HepG2 (cell line): ENCODE measurements at regions not wholly inside any gene's neighbourhood (a gene's known extent, or its start where the extent isn't known, plus 50 kb on each side); places are given as distances from the start of the nearest gene placed in this dataset.

Source experiments
- ATAC-seq: fragments of 200-7000 bp; cut with Tn5 transposase; 3 replicates; pipeline ENCODE4 v1.9.1; 2020; ENCODE audit warnings: mild to moderate bottlenecking, moderate library complexity
- BruUV-seq: library from RNA; stranded (reverse); fragments of 400-500 nt; replicated peaks from 2 replicates; lab custom pipeline; 2021; lab: Mats Ljungman, UMichigan
- CTCF ChIA-PET: fragments of 300-600 bp; formaldehyde crosslinking; extraction: SDS; loops from one replicate; lab custom pipeline; 2021; ENCODE audit warnings: low total read pairs, inconsistent platforms, low intra/inter-chr PET ratio; lab: Yijun Ruan, JAX
- POLR2A ChIA-PET: fragments of 350-600 bp; sonication (Branson Sonifier 250); formaldehyde crosslinking; loops from one replicate; lab custom pipeline; 2020; ENCODE audit warnings: antibody characterized with exemption, inconsistent platforms; lab: Yijun Ruan, JAX
- DNase-seq: peaks from one replicate; pipeline ENCODE4 v3.0.0-alpha.2; 2015; ENCODE audit warnings: low spot score
- FAIRE-seq: peaks from 3 replicates; lab custom pipeline; 2011; peaks lifted over from hg19 to GRCh38; lab: Jason Lieb, UNC
- H2AFZ ChIP-seq: one replicate; pipeline ENCODE4 v1.6.1; 2011; ENCODE audit warnings: low read length, inconsistent platforms
- H3K27ac ChIP-seq: fragments of 300-600 bp; 3 replicates; pipeline ENCODE4 v1.8.0; 2011; ENCODE audit warnings: mixed run types, mild to moderate bottlenecking, mixed read lengths, low read length, inconsistent platforms; ENCODE audit not compliant: insufficient read depth; ENCODE audit errors: extremely low read length
- H3K27me3 ChIP-seq, 2 experiments: fragments of 200-600 bp in 1 of 2; 2 replicates in 1 of 2; 3 replicates in 1 of 2; pipeline versions ENCODE4 v1.6.0 to v1.8.0; 2011; ENCODE audit warnings: low read length in 2 of 2, mild to moderate bottlenecking in 2 of 2, moderate library complexity in 2 of 2, inconsistent platforms in 1 of 2; ENCODE audit not compliant: insufficient read depth in 2 of 2, control insufficient read depth in 1 of 2
- H3K36me3 ChIP-seq, 2 experiments: fragments of 200-600 bp in 1 of 2; replicated peaks in 1 of 2; 2 replicates in 1 of 2; 3 replicates in 1 of 2; pipeline versions ENCODE4 v1.5.1 to v1.8.0; 2011; ENCODE audit warnings: low read length in 2 of 2, inconsistent platforms in 1 of 2; ENCODE audit not compliant: insufficient read depth in 2 of 2, control insufficient read depth in 1 of 2
- H3K4me1 ChIP-seq: 2 replicates; pipeline ENCODE4 v1.5.1; 2012; ENCODE audit warnings: low read length, inconsistent platforms; ENCODE audit not compliant: insufficient read depth
- H3K4me2 ChIP-seq: 2 replicates; pipeline ENCODE4 v1.6.0; 2011; ENCODE audit warnings: low read depth, low read length, inconsistent platforms
- H3K4me3 ChIP-seq, 3 experiments: fragments of 200-600 bp in 1 of 3; sonication (generic), shearing (Covaris generic) in 1 of 3; replicated peaks in 1 of 3; 2 replicates each; pipeline ENCODE4 v1.5.1; 2011 to 2016; ENCODE audit warnings: low read length in 3 of 3, inconsistent platforms in 2 of 3, low read depth in 2 of 3, mild to moderate bottlenecking in 2 of 3, control low read depth in 1 of 3, mixed read lengths in 1 of 3; ENCODE audit not compliant: insufficient read depth in 1 of 3
- H3K79me2 ChIP-seq: one replicate; pipeline ENCODE4 v1.6.1; 2011; ENCODE audit warnings: low read length, inconsistent platforms; ENCODE audit not compliant: insufficient read depth
- H3K9ac ChIP-seq: 2 replicates; pipeline ENCODE4 v1.6.0; 2011; ENCODE audit warnings: mild to moderate bottlenecking, low read depth, low read length, inconsistent platforms; ENCODE audit not compliant: insufficient read depth
- H3K9me3 ChIP-seq: 2 replicates; pipeline ENCODE4 v1.5.1; 2012; ENCODE audit warnings: mild to moderate bottlenecking, low read length
- H4K20me1 ChIP-seq: 2 replicates; pipeline ENCODE4 v1.6.0; 2011; ENCODE audit warnings: inconsistent platforms, mild to moderate bottlenecking, low read length, moderate library complexity; ENCODE audit not compliant: insufficient read depth
- DR1 ChIP-seq: sonication (generic); formaldehyde crosslinking; IDR thresholded peaks from 2 replicates; pipeline ENCODE4 v1.8.0; 2021; ENCODE audit warnings: mild to moderate bottlenecking, missing genetic modification reagents, inconsistent platforms
- PHF5A ChIP-seq: IDR thresholded peaks from one replicate; pipeline ENCODE4 v1.6.1; 2018; ENCODE audit warnings: low read depth, missing genetic modification reagents; ENCODE audit not compliant: unreplicated experiment
- ZNF609 ChIP-seq: sonication (generic); formaldehyde crosslinking; IDR thresholded peaks from 2 replicates; pipeline ENCODE4 v1.4.0; 2020; ENCODE audit warnings: mild to moderate bottlenecking, missing genetic modification reagents, borderline replicate concordance
- ZSCAN5A ChIP-seq: sonication (generic); formaldehyde crosslinking; IDR thresholded peaks from 2 replicates; pipeline ENCODE4 v1.8.0; 2022; ENCODE audit warnings: mild to moderate bottlenecking, missing genetic modification reagents, borderline replicate concordance
- WGBS: methylation state at CpG from one replicate; pipeline ENCODE4 v1.1.6; 2017; ENCODE audit warnings: low lambda C conversion rate; 5-methylcytosine and 5-hydroxymethylcytosine counted together
- in situ Hi-C: cut with HindIII; loops from 2 replicates; pipeline ENCODE4 v1.10.0; 2017; ENCODE audit warnings: low pct_unique_long_range_greater_than_20kb; ENCODE audit not compliant: extremely low pct_ligation_motif_present
- intact Hi-C: fragments of 100-400 bp; cut with micrococcal nuclease; formaldehyde crosslinking; loops from one replicate; pipeline ENCODE4 v1.10.0; 2022; ENCODE audit not compliant: unreplicated experiment
- TF ChIP-seq, protein P1 (sequence below): sonication (generic); formaldehyde crosslinking; IDR thresholded peaks from 2 replicates; pipeline ENCODE4 v1.5.0; 2020; ENCODE audit warnings: mild to moderate bottlenecking, missing genetic modification reagents

DNA sequence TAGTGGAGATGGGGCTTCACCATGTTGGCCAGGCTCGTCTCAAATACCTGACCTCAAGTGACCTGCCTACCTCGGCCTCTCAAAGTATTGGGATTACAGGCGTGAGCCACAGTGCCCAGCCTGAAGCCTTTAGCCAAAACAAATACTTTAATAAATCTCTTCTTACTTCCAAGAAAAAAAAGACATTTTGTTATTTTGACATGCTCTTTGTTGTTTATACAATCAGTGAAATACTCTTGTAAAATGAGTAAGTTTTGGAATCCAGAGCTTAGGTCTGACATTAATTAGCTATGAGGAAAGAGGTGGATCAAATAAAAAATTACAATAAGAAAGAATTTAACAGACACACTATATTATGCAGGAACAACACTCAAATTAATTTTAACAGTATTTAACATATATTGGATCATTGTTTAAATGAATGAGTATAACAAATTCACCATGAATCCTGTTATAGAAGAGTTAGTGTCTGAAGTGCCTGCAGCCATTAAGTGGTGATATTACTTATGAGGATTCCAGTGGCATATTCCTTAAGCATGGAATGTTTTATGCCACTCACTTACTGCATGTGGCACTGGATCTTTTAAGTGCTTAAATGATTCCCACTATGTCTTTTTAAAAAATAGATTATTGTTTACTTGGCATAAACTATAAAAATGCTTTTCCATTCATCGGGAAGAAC is 260.1 kb upstream of the GIMD1 start:
- no peak for DNase-seq
- WGBS, result 0% methylated on average over 4 of the region's 4 CpGs
- H3K27me3 ChIP-seq, result no peaks in the 10 kb centered on the region
- POLR2A ChIA-PET, result no interaction called here
- TF ChIP-seq PHF5A, result no peak
- TF ChIP-seq, protein P1, sequence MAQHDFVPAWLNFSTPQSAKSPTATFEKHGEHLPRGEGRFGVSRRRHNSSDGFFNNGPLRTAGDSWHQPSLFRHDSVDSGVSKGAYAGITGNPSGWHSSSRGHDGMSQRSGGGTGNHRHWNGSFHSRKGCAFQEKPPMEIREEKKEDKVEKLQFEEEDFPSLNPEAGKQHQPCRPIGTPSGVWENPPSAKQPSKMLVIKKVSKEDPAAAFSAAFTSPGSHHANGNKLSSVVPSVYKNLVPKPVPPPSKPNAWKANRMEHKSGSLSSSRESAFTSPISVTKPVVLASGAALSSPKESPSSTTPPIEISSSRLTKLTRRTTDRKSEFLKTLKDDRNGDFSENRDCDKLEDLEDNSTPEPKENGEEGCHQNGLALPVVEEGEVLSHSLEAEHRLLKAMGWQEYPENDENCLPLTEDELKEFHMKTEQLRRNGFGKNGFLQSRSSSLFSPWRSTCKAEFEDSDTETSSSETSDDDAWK (CRISPR knock-in tag), result no peak
- no peak for TF ChIP-seq ZSCAN5A (CRISPR knock-in tag)
- TF ChIP-seq ZNF609, result no peak
- no peak for TF ChIP-seq DR1
- TF ChIP-seq, all 625 proteins: peak for 0
- Histone ChIP-seq H4K20me1 (no peaks in the 10 kb centered on the region), H3K9me3 (no peaks in the 10 kb centered on the region), H3K4me2 (no peak overlapping the region), H3K36me3 (no peaks in the 10 kb centered on the region), H2AFZ (no peak overlapping the region), H3K4me1 (no peaks in the 10 kb centered on the region), H3K4me3 (no peak overlapping the region), H3K9ac (no peak overlapping the region), H3K79me2 (no peaks in the 10 kb centered on the region), H3K27ac (no peak overlapping the region)
- no peak for FAIRE-seq
- intact Hi-C loops, result no loop called here
- in situ Hi-C loops, result no loop called here
- no TSS peak for BruUV-seq
- no peak for ATAC-seq
- CTCF ChIA-PET, result no interaction called here
